GM12878 (cell line): ENCODE measurements at regions not wholly inside any gene's neighbourhood (a gene's known extent, or its start where the extent isn't known, plus 50 kb on each side); places are given as distances from the start of the nearest gene placed in this dataset.

Experiments used
- ATAC-seq: fragments of 200-7000 bp; cut with Tn5 transposase; 3 replicates; pipeline ENCODE4 v1.9.1; 2020; ENCODE audit warnings: mild to moderate bottlenecking, moderate library complexity
- BruUV-seq: library from RNA; stranded (reverse); fragments of 400-500 nt; replicated peaks from 2 replicates; lab custom pipeline; 2021; lab: Mats Ljungman, UMichigan
- CTCF ChIA-PET: fragments of 300-600 bp; sonication (Branson Sonifier 250); formaldehyde crosslinking; extraction: SDS; loops from one replicate; lab custom pipeline; 2021; ENCODE audit warnings: inconsistent platforms; lab: Yijun Ruan, JAX
- POLR2A ChIA-PET: fragments of 350-600 bp; formaldehyde crosslinking; extraction: SDS; loops from one replicate; lab custom pipeline; 2021; ENCODE audit warnings: inconsistent platforms; lab: Charles Lee
- RAD21 ChIA-PET: fragments of 300-600 bp; sonication (Branson Sonifier 250); formaldehyde crosslinking; loops from one replicate; lab custom pipeline; 2023; ENCODE audit warnings: antibody characterized with exemption; ENCODE audit not compliant: unreplicated experiment; lab: Charles Lee
- SMC1A ChIA-PET: fragments of 300-600 bp; sonication (Branson Sonifier 250); formaldehyde crosslinking; loops from one replicate; lab custom pipeline; 2023; ENCODE audit not compliant: unreplicated experiment, uncharacterized antibody; lab: Charles Lee
- DNase-seq: peaks from one replicate; pipeline ENCODE4 v3.0.0-alpha.2; 2011; ENCODE audit warnings: low read depth, low spot score
- FAIRE-seq: peaks from 3 replicates; lab custom pipeline; 2011; peaks lifted over from hg19 to GRCh38; lab: Jason Lieb, UNC
- H2AFZ ChIP-seq: 2 replicates; pipeline ENCODE4 v1.6.0; 2011; ENCODE audit warnings: low read depth, low read length, control low read depth; ENCODE audit not compliant: control insufficient read depth
- H3K27ac ChIP-seq: 2 replicates; pipeline ENCODE4 v1.5.1; 2011; ENCODE audit warnings: control low read depth; ENCODE audit not compliant: control insufficient read depth, insufficient read depth
- H3K27me3 ChIP-seq, 2 experiments: replicated peaks in 1 of 2; 2 replicates each; pipeline versions ENCODE4 v1.6.0 to v1.6.1; 2011; ENCODE audit warnings: low read length in 1 of 2; ENCODE audit not compliant: control insufficient read depth in 2 of 2, insufficient read depth in 2 of 2
- H3K36me3 ChIP-seq, 2 experiments: 2 replicates each; pipeline ENCODE4 v1.5.1; 2011; ENCODE audit warnings: low read length in 1 of 2; ENCODE audit not compliant: control insufficient read depth in 2 of 2, insufficient read depth in 2 of 2
- H3K4me1 ChIP-seq: 2 replicates; pipeline ENCODE4 v1.6.1; 2011; ENCODE audit warnings: mild to moderate bottlenecking, low read length, moderate library complexity, mixed read lengths; ENCODE audit not compliant: control insufficient read depth, insufficient read depth
- H3K4me2 ChIP-seq: 2 replicates; pipeline ENCODE4 v1.6.0; 2011; ENCODE audit warnings: control low read depth; ENCODE audit not compliant: control insufficient read depth, insufficient read depth
- H3K4me3 ChIP-seq: fragments of 200-600 bp; sonication (generic); 2 replicates; pipeline ENCODE4 v1.5.1; 2016
- H3K79me2 ChIP-seq: 2 replicates; pipeline ENCODE4 v1.6.0; 2011; ENCODE audit warnings: low read length; ENCODE audit not compliant: control insufficient read depth, insufficient read depth
- H3K9ac ChIP-seq: 2 replicates; pipeline ENCODE4 v1.8.0; 2011; ENCODE audit warnings: low read length, control low read depth, mixed read lengths; ENCODE audit not compliant: control insufficient read depth, insufficient read depth
- H3K9me3 ChIP-seq: replicated peaks from 3 replicates; pipeline ENCODE4 v1.5.1; 2011; ENCODE audit warnings: mild to moderate bottlenecking, low read length; ENCODE audit not compliant: control insufficient read depth, insufficient read depth
- H4K20me1 ChIP-seq: 2 replicates; pipeline ENCODE4 v1.6.0; 2011; ENCODE audit not compliant: control insufficient read depth, insufficient read depth
- CHD4 ChIP-seq: fragments of 200-600 bp; sonication (generic); IDR thresholded peaks from 2 replicates; pipeline ENCODE4 v1.6.1; 2016; ENCODE audit warnings: mild to moderate bottlenecking
- IKZF2 ChIP-seq, 2 experiments: fragments of 450-650 bp; IDR thresholded peaks; 2 replicates each; pipeline ENCODE4 v1.6.1; 2017; ENCODE audit warnings: mild to moderate bottlenecking in 2 of 2, moderate library complexity in 2 of 2
- MEF2A ChIP-seq: IDR thresholded peaks from 2 replicates; pipeline ENCODE4 v1.6.1; 2011; ENCODE audit warnings: low read depth, mild to moderate bottlenecking, low read length, moderate library complexity; ENCODE audit not compliant: insufficient read depth
- NBN ChIP-seq: fragments of 450-650 bp; IDR thresholded peaks from 2 replicates; pipeline ENCODE4 v1.6.1; 2016
- NR2F1 ChIP-seq: fragments of 450-650 bp; conservative IDR thresholded peaks from 2 replicates; pipeline ENCODE4 v1.6.1; 2017; ENCODE audit warnings: mild to moderate bottlenecking
- POU2F2 ChIP-seq: IDR thresholded peaks from 3 replicates; pipeline ENCODE4 v1.6.1; 2011; ENCODE audit warnings: low read depth, mild to moderate bottlenecking, low read length, borderline replicate concordance
- RELA ChIP-seq: fragments of 450-650 bp; IDR thresholded peaks from 2 replicates; pipeline ENCODE4 v1.8.0; 2014; ENCODE audit warnings: borderline replicate concordance; ENCODE audit not compliant: partially characterized antibody
- RELB ChIP-seq: fragments of 450-650 bp; IDR thresholded peaks from 2 replicates; pipeline ENCODE4 v1.6.1; 2017; ENCODE audit warnings: low read depth, mild to moderate bottlenecking, moderate library complexity
- SIX5 ChIP-seq: IDR thresholded peaks from 2 replicates; pipeline ENCODE4 v1.6.1; 2011; ENCODE audit warnings: mild to moderate bottlenecking, low read depth, low read length, moderate library complexity; ENCODE audit not compliant: severe bottlenecking
- TBL1XR1 ChIP-seq: IDR thresholded peaks from 2 replicates; pipeline ENCODE4 v1.6.1; 2012; ENCODE audit warnings: low read depth, low read length, improper control_type of control experiment
- YY1 ChIP-seq: IDR thresholded peaks from 2 replicates; pipeline ENCODE4 v1.6.1; 2011; ENCODE audit warnings: low read depth, mild to moderate bottlenecking, low read length
- WGBS: methylation state at CpG from one replicate; pipeline ENCODE4 v1.1.6; 2016; ENCODE audit warnings: low lambda C conversion rate; ENCODE audit not compliant: insufficient replicate concordance, insufficient coverage; ENCODE audit errors: missing lambda C conversion rate; 5-methylcytosine and 5-hydroxymethylcytosine counted together
- in situ Hi-C: fragments of 300-500 bp; cut with MboI; formaldehyde crosslinking; loops from 9 replicates; pipeline ENCODE4 v1.14.3; 2018; ENCODE audit warnings: mixed read lengths
- intact Hi-C: fragments of 100-400 bp; cut with micrococcal nuclease; formaldehyde crosslinking; loops from one replicate; pipeline ENCODE4 v1.14.2; 2022; ENCODE audit not compliant: unreplicated experiment
- TF ChIP-seq, protein P1 (sequence below): fragments of 450-650 bp; IDR thresholded peaks from 2 replicates; pipeline ENCODE4 v1.6.1; 2017; ENCODE audit warnings: antibody characterized with exemption, mild to moderate bottlenecking, moderate library complexity
- TF ChIP-seq, protein P2 (sequence below): fragments of 450-650 bp; IDR thresholded peaks from 2 replicates; pipeline ENCODE4 v1.6.1; 2016; ENCODE audit warnings: mild to moderate bottlenecking
- TF ChIP-seq, protein P3 (sequence below): IDR thresholded peaks from 2 replicates; pipeline ENCODE4 v1.6.1; 2012; ENCODE audit warnings: low read depth, low read length, improper control_type of control experiment
- TF ChIP-seq, protein P4 (sequence below): fragments of 450-650 bp; IDR thresholded peaks from 2 replicates; pipeline ENCODE4 v1.6.1; 2017; ENCODE audit warnings: mild to moderate bottlenecking
- TF ChIP-seq, protein P5 (sequence below): fragments of 450-650 bp; IDR thresholded peaks from 2 replicates; pipeline ENCODE4 v1.6.1; 2018; ENCODE audit warnings: borderline replicate concordance, mild to moderate bottlenecking; ENCODE audit not compliant: partially characterized antibody

- Histone ChIP-seq H3K4me3 (no peak overlapping the region), H3K4me2 (no peak overlapping the region), H3K9me3 (no peaks in the 10 kb centered on the region), H4K20me1 (no peaks in the 10 kb centered on the region), H3K27me3 (peaks cover 0 to 3% of the 10 kb centered on the region in 2 experiments; a peak in 2 of 4 replicates), H2AFZ (no peak overlapping the region), H3K4me1 (no peaks in the 10 kb centered on the region), H3K9ac (no peak overlapping the region), H3K27ac (no peak overlapping the region), H3K36me3 (no peaks in the 10 kb centered on the region), H3K79me2 (no peaks in the 10 kb centered on the region)
- FAIRE-seq (no peak), DNase-seq (no peak), ATAC-seq (no peak)
- in situ Hi-C loops (no loop called here), intact Hi-C loops (no loop called here)
- no TSS peak for BruUV-seq
- ChIA-PET RAD21 (no interaction called here), CTCF (no interaction called here), POLR2A (no interaction called here), SMC1A (no interaction called here)
- WGBS: 0% methylated on average over 8 of the region's 8 CpGs
- no peak for TF ChIP-seq RELB
- no peak for TF ChIP-seq NR2F1
- no peak for TF ChIP-seq NBN
- no peak for TF ChIP-seq YY1
- TF ChIP-seq, protein P1, sequence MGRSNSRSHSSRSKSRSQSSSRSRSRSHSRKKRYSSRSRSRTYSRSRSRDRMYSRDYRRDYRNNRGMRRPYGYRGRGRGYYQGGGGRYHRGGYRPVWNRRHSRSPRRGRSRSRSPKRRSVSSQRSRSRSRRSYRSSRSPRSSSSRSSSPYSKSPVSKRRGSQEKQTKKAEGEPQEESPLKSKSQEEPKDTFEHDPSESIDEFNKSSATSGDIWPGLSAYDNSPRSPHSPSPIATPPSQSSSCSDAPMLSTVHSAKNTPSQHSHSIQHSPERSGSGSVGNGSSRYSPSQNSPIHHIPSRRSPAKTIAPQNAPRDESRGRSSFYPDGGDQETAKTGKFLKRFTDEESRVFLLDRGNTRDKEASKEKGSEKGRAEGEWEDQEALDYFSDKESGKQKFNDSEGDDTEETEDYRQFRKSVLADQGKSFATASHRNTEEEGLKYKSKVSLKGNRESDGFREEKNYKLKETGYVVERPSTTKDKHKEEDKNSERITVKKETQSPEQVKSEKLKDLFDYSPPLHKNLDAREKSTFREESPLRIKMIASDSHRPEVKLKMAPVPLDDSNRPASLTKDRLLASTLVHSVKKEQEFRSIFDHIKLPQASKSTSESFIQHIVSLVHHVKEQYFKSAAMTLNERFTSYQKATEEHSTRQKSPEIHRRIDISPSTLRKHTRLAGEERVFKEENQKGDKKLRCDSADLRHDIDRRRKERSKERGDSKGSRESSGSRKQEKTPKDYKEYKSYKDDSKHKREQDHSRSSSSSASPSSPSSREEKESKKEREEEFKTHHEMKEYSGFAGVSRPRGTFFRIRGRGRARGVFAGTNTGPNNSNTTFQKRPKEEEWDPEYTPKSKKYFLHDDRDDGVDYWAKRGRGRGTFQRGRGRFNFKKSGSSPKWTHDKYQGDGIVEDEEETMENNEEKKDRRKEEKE: no peak
- no peak for TF ChIP-seq RELA
- no peak for TF ChIP-seq MEF2A
- TF ChIP-seq, protein P2, sequence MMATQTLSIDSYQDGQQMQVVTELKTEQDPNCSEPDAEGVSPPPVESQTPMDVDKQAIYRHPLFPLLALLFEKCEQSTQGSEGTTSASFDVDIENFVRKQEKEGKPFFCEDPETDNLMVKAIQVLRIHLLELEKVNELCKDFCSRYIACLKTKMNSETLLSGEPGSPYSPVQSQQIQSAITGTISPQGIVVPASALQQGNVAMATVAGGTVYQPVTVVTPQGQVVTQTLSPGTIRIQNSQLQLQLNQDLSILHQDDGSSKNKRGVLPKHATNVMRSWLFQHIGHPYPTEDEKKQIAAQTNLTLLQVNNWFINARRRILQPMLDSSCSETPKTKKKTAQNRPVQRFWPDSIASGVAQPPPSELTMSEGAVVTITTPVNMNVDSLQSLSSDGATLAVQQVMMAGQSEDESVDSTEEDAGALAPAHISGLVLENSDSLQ: no peak
- TF ChIP-seq, protein P3, sequence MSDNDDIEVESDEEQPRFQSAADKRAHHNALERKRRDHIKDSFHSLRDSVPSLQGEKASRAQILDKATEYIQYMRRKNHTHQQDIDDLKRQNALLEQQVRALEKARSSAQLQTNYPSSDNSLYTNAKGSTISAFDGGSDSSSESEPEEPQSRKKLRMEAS: no peak
- no peak for TF ChIP-seq CHD4
- TF ChIP-seq POU2F2: no peak
- TF ChIP-seq, protein P4, sequence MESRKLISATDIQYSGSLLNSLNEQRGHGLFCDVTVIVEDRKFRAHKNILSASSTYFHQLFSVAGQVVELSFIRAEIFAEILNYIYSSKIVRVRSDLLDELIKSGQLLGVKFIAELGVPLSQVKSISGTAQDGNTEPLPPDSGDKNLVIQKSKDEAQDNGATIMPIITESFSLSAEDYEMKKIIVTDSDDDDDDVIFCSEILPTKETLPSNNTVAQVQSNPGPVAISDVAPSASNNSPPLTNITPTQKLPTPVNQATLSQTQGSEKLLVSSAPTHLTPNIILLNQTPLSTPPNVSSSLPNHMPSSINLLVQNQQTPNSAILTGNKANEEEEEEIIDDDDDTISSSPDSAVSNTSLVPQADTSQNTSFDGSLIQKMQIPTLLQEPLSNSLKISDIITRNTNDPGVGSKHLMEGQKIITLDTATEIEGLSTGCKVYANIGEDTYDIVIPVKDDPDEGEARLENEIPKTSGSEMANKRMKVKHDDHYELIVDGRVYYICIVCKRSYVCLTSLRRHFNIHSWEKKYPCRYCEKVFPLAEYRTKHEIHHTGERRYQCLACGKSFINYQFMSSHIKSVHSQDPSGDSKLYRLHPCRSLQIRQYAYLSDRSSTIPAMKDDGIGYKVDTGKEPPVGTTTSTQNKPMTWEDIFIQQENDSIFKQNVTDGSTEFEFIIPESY: no peak
- no peak for TF ChIP-seq TBL1XR1
- TF ChIP-seq IKZF2 (IDR thresholded peaks at IDR 0.05): no peak
- TF ChIP-seq, protein P5, sequence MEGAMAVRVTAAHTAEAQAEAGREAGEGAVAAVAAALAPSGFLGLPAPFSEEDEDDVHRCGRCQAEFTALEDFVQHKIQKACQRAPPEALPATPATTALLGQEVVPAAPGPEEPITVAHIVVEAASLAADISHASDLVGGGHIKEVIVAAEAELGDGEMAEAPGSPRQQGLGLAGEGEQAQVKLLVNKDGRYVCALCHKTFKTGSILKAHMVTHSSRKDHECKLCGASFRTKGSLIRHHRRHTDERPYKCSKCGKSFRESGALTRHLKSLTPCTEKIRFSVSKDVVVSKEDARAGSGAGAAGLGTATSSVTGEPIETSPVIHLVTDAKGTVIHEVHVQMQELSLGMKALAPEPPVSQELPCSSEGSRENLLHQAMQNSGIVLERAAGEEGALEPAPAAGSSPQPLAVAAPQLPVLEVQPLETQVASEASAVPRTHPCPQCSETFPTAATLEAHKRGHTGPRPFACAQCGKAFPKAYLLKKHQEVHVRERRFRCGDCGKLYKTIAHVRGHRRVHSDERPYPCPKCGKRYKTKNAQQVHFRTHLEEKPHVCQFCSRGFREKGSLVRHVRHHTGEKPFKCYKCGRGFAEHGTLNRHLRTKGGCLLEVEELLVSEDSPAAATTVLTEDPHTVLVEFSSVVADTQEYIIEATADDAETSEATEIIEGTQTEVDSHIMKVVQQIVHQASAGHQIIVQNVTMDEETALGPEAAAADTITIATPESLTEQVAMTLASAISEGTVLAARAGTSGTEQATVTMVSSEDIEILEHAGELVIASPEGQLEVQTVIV: no peak
- no peak for TF ChIP-seq SIX5
Observed at GRCh38 chr10:100625816-100626215, 90.1 kb downstream of the HIF1AN start.
